Neural crest cell (in vitro differentiated cells): ENCODE measurements at regions not wholly inside any gene's neighbourhood (a gene's known extent, or its start where the extent isn't known, plus 50 kb on each side); places are given as distances from the start of the nearest gene placed in this dataset.

Source experiments
- DNase-seq: peaks from one replicate; pipeline ENCODE4 v3.0.0; 2021; ENCODE audit warnings: low read depth, mixed read lengths, low spot score
- H3K27ac Mint-ChIP-seq: one replicate; pipeline ENCODE4 v1.8.0; 2021; ENCODE audit warnings: mild to moderate bottlenecking, mixed read lengths; ENCODE audit not compliant: unreplicated experiment
- H3K27me3 Mint-ChIP-seq: 2 replicates; pipeline ENCODE4 v1.8.0; 2021; ENCODE audit warnings: low read depth, mild to moderate bottlenecking, mixed read lengths
- H3K36me3 Mint-ChIP-seq: 2 replicates; pipeline ENCODE4 v1.8.0; 2021; ENCODE audit warnings: low read depth, mild to moderate bottlenecking, mixed read lengths
- H3K4me1 Mint-ChIP-seq: 2 replicates; pipeline ENCODE4 v1.8.0; 2021; ENCODE audit warnings: mixed read lengths
- H3K4me3 Mint-ChIP-seq: one replicate; pipeline ENCODE4 v1.8.0; 2021; ENCODE audit warnings: mild to moderate bottlenecking, mixed read lengths
- H3K9me3 Mint-ChIP-seq: 2 replicates; pipeline ENCODE4 v1.8.0; 2021; ENCODE audit warnings: mixed read lengths
- TF ChIP-seq, protein P1 (sequence below): fragments of 200-600 bp; sonication (generic); conservative IDR thresholded peaks from 2 replicates; pipeline ENCODE4 v1.5.0; 2021; ENCODE audit warnings: antibody characterized with exemption, mild to moderate bottlenecking

DNA sequence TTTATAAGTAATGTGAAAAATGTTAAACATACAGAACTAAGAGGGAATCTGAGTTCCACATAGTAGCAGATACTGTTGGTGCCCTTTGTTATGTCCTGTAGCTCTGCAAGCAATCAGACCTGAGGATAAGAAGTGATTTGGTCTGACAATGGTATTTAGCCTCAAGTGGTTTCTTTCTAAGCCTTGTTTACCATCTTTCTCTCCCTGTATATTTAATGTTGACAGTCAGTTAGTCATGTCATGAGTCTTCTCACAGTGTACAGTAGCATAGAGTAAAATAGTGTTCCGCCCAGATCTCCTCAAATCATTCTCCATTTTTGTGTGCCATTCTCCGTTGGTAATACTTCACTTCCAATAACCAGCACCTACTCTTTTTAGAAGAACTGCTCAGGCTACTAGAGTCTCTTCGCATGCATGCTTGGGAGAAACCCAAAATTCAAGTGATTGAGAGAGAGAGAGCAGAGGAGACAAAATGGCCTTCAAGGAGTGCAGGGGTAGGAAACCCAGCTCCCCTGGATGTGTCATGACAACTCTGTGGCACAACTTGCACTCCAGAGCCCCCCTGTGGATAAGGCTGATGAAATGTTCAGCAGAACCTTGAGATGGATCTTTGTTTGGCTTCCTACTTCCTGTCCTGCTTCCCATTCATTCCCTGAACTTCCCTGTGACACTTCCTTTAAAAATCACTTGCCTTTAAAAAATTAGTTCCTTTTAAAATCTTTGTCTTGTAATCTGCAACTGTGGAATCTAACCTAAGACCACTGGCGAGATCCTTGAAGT is 129.2 kb upstream of the FST start:
- no peaks in the 10 kb centered on the region for H3K36me3 Mint-ChIP-seq
- no peaks in the 10 kb centered on the region for H3K27me3 Mint-ChIP-seq
- H3K4me3 Mint-ChIP-seq: no peak overlapping the region
- H3K9me3 Mint-ChIP-seq: peaks cover under 1% of the 10 kb centered on the region
- TF ChIP-seq, protein P1, sequence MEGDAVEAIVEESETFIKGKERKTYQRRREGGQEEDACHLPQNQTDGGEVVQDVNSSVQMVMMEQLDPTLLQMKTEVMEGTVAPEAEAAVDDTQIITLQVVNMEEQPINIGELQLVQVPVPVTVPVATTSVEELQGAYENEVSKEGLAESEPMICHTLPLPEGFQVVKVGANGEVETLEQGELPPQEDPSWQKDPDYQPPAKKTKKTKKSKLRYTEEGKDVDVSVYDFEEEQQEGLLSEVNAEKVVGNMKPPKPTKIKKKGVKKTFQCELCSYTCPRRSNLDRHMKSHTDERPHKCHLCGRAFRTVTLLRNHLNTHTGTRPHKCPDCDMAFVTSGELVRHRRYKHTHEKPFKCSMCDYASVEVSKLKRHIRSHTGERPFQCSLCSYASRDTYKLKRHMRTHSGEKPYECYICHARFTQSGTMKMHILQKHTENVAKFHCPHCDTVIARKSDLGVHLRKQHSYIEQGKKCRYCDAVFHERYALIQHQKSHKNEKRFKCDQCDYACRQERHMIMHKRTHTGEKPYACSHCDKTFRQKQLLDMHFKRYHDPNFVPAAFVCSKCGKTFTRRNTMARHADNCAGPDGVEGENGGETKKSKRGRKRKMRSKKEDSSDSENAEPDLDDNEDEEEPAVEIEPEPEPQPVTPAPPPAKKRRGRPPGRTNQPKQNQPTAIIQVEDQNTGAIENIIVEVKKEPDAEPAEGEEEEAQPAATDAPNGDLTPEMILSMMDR: no peak
- DNase-seq: no peak
- H3K4me1 Mint-ChIP-seq: no peaks in the 10 kb centered on the region
- H3K27ac Mint-ChIP-seq: no peak overlapping the region

DNA sequence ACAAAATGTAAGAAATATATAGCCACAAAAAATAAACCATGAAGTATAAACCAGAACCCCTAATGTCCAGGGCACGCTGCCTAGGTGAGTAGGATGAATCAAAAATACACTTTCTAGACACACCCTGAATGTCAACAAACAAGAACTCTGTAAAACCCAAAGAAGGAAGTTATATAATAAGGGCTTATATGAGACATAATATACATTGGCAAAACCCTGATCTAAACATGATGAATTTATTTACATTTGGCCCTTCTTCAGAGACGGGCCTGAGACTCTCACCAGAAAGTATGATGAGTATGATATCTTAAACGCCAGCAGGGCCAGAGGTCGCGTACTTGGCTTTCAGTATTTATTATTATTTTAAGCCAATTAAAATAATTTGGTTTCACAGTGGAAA is 125.1 kb upstream of the FST start:
- Mint-ChIP-seq H3K4me3 (no peak overlapping the region), H3K36me3 (no peaks in the 10 kb centered on the region), H3K27me3 (no peaks in the 10 kb centered on the region), H3K27ac (no peak overlapping the region), H3K4me1 (no peaks in the 10 kb centered on the region), H3K9me3 (no peaks in the 10 kb centered on the region)
- no peak for DNase-seq
- TF ChIP-seq, protein P1: no peak

GRCh38 chr5:53355931-53356330 is 124.5 kb upstream of the FST start:
- Mint-ChIP-seq H3K27me3 (no peaks in the 10 kb centered on the region), H3K4me1 (no peaks in the 10 kb centered on the region), H3K27ac (no peak overlapping the region), H3K36me3 (no peaks in the 10 kb centered on the region), H3K9me3 (no peaks in the 10 kb centered on the region), H3K4me3 (no peak overlapping the region)
- no peak for DNase-seq
- TF ChIP-seq, protein P1: no peak

DNA sequence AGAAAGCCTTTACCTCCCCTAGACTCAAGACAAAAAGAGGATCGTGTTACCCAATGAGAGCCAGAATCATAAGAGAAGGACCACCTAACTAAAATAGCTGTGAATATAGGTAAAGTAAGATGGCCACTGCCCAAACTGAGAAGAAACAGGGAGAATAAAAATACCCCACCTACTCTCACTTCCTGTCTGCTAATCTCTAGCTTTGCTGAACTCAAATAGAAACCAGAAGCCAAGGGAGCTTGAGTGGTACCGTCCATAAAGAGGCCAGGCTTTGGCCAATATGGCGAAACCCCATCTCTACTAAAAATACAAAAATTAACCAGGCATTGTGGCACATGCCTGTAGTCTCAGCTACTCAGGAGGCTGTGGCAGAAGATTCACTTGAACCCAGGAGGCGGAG is 123.0 kb upstream of the FST start:
- H3K4me1 Mint-ChIP-seq: no peaks in the 10 kb centered on the region
- TF ChIP-seq, protein P1: no peak
- no peak overlapping the region for H3K4me3 Mint-ChIP-seq
- H3K9me3 Mint-ChIP-seq: no peaks in the 10 kb centered on the region
- H3K27me3 Mint-ChIP-seq: no peaks in the 10 kb centered on the region
- H3K27ac Mint-ChIP-seq: no peak overlapping the region
- no peaks in the 10 kb centered on the region for H3K36me3 Mint-ChIP-seq
- DNase-seq: no peak

DNA sequence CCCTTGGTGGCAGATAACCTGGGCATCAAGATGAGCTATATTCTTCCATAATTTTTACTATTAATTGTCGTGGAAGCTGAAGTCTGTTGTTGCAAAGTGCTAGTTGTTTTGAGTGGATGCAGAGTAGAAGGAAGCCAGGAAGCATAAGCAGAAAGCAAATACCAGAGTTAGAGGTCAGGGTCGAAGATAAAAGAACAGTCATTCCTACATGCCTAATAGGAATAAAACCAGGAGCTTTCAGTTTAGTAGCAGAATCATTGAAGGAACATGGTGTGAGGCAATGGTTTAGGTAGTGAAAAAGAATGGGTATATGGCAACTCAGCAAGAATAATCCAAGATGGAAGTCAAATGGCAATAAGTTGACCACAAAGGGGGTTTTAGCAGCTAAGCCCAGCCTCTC is 121.6 kb upstream of the FST start:
- Mint-ChIP-seq H3K36me3 (no peaks in the 10 kb centered on the region), H3K4me3 (no peak overlapping the region), H3K27me3 (no peaks in the 10 kb centered on the region), H3K9me3 (no peaks in the 10 kb centered on the region), H3K4me1 (peaks cover under 1% of the 10 kb centered on the region), H3K27ac (no peak overlapping the region)
- TF ChIP-seq, protein P1: no peak
- DNase-seq: no peak
